ENCODE measurements at regions not wholly inside any gene's neighbourhood (a gene's known extent, or its start where the extent isn't known, plus 50 kb on each side); places are given as distances from the start of the nearest gene placed in this dataset.

- TF ChIP-seq CTCF (IDR thresholded peaks at IDR 0.05) (no peak), POLR2A (IDR thresholded peaks at IDR 0.05) (no peak), EP300 (IDR thresholded peaks at IDR 0.05) (no peak)
Measured at GRCh38 chr3:107962946-107963345, 127.9 kb downstream of the CD47 start.
